Ovary (tissue), 7 donors: ENCODE measurements at regions not wholly inside any gene's neighbourhood (a gene's known extent, or its start where the extent isn't known, plus 50 kb on each side); places are given as distances from the start of the nearest gene placed in this dataset.

Source experiments
- DNase-seq, 5 donors: peaks; one replicate each; pipeline ENCODE4 v3.0.0-alpha.2; 2019 to 2020
- H3K27ac ChIP-seq, 2 donors: fragments of 200-600 bp; one replicate each; pipeline versions ENCODE4 v1.5.1 to v1.8.0; 2019 to 2022
- H3K27me3 ChIP-seq: fragments of 200-600 bp; one replicate; pipeline ENCODE4 v1.8.0; 2022
- H3K36me3 ChIP-seq: fragments of 200-600 bp; sonication (generic); one replicate; pipeline ENCODE4 v1.5.1; 2019
- H3K4me1 ChIP-seq: one replicate; pipeline ENCODE4 v1.8.1; 2013; ENCODE audit warnings: mild to moderate bottlenecking, moderate library complexity; ENCODE audit not compliant: insufficient read depth
- H3K4me3 ChIP-seq: fragments of 200-600 bp; sonication (generic); one replicate; pipeline ENCODE4 v1.5.1; 2017
- H3K9me3 ChIP-seq, 2 donors: fragments of 200-600 bp in 1 of 2; sonication (generic) in 1 of 2; one replicate each; pipeline versions ENCODE4 v1.5.1 to v1.8.1; 2013 to 2019; ENCODE audit warnings: mild to moderate bottlenecking in 1 of 2, moderate library complexity in 1 of 2
- CTCF ChIP-seq, 3 donors: fragments of 450-650 bp in 2 of 3; fragments of 200-600 bp in 1 of 3; IDR thresholded peaks; one replicate each; pipeline versions ENCODE4 v1.5.1 to v1.8.0; 2016 to 2022; ENCODE audit warnings: antibody characterized with exemption in 3 of 3, mild to moderate bottlenecking in 1 of 3
- EP300 ChIP-seq: sonication (generic); formaldehyde crosslinking; IDR thresholded peaks from one replicate; pipeline ENCODE4 v1.6.1; 2017; ENCODE audit warnings: antibody characterized with exemption
- POLR2A ChIP-seq: fragments of 450-650 bp; IDR thresholded peaks from one replicate; pipeline ENCODE4 v1.6.1; 2017; ENCODE audit warnings: antibody characterized with exemption, mild to moderate bottlenecking, moderate library complexity
- WGBS, 3 donors: extraction: QIAGEN DNeasy Blood & Tissue Kit in 1 of 3; methylation state at CpG; one replicate each; pipeline versions ENCODE4 v1.1.5 to v1.1.7; 2013 to 2017; 5-methylcytosine and 5-hydroxymethylcytosine counted together
- intact Hi-C, 4 donors: fragments of 100-400 bp; cut with DNase I; formaldehyde crosslinking; loops; one replicate each; pipeline versions ENCODE4 v1.11.0 to v1.15.1; 2022 to 2023
- donor health status: DM: no; HTN: no; CAD: no; lungs with moderate emphysema.
- donor health status: DM: no; HTN: no; CAD: no.
- donor health status: Bipolar disorder and iron deficiency.
- donor health status: DM: no; HTN: no; CAD: no.
- donor health status: DM: yes; HTN: yes; CAD: no.

- intact Hi-C loops: no loop called here
- DNase-seq: no peak
- Histone ChIP-seq H3K4me1 (no peaks in the 10 kb centered on the region), H3K36me3 (no peaks in the 10 kb centered on the region), H3K27me3 (no peaks in the 10 kb centered on the region), H3K4me3 (no peak overlapping the region), H3K9me3 (no peaks in the 10 kb centered on the region), H3K27ac (no peak overlapping the region)
- TF ChIP-seq CTCF (IDR thresholded peaks at IDR 0.05) (no peak), POLR2A (no peak), EP300 (no peak)
- WGBS, 3 donors: 87 to 92% (median 88%) methylated on average over 5 of the region's 5 CpGs
These were observed 226.2 kb upstream of the BCOR start for GRCh38 chrX:40323977-40324376.

DNA sequence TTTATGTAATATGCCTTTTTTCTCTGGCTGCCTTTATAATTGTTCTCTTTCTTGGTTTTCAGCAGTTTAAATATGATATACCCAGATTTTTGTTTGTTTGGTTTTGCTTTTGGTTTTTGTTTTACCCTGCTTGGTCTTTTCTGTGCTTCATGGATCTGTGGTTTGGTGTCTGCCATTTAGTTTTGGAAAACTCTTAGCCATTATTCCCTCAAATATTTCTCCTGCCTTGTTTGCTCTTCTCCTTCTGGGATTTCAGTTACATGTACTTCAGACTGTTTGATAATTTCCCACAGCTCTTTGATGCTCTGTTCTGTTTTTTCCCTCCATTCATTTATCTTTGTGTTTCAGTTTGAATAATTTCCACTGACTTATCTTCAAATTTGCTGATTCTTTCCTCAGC is 223.1 kb upstream of the BCOR start:
- Histone ChIP-seq H3K4me1 (no peaks in the 10 kb centered on the region), H3K9me3 (no peaks in the 10 kb centered on the region), H3K27me3 (no peaks in the 10 kb centered on the region), H3K27ac (no peak overlapping the region), H3K36me3 (no peaks in the 10 kb centered on the region), H3K4me3 (no peak overlapping the region)
- DNase-seq: no peak
- intact Hi-C loops: no loop called here
- TF ChIP-seq CTCF (IDR thresholded peaks at IDR 0.05) (no peak), POLR2A (no peak), EP300 (no peak)

GRCh38 chrX:40318801-40319200 is 221.0 kb upstream of the BCOR start:
- no peaks in the 10 kb centered on the region for H3K4me1 ChIP-seq
- no peak overlapping the region for H3K4me3 ChIP-seq
- intact Hi-C loops: no loop called here
- no peaks in the 10 kb centered on the region for H3K36me3 ChIP-seq
- WGBS, 3 donors: 68 to 80% (median 71%) methylated on average over 4 of the region's 4 CpGs
- no peak for TF ChIP-seq CTCF (IDR thresholded peaks at IDR 0.05)
- TF ChIP-seq EP300: no peak
- TF ChIP-seq POLR2A: no peak
- H3K27me3 ChIP-seq: no peaks in the 10 kb centered on the region
- DNase-seq: no peak
- no peaks in the 10 kb centered on the region for H3K9me3 ChIP-seq
- no peak overlapping the region for H3K27ac ChIP-seq

GRCh38 chrX:40318076-40318475 is 220.3 kb upstream of the BCOR start:
- Histone ChIP-seq H3K27me3 (no peaks in the 10 kb centered on the region), H3K4me3 (no peak overlapping the region), H3K9me3 (no peaks in the 10 kb centered on the region), H3K27ac (no peak overlapping the region), H3K36me3 (no peaks in the 10 kb centered on the region), H3K4me1 (no peaks in the 10 kb centered on the region)
- no peak for DNase-seq
- WGBS, 3 donors: 72 to 77% (median 76%) methylated on average over 6 of the region's 6 CpGs
- intact Hi-C loops: no loop called here
- TF ChIP-seq POLR2A (no peak), CTCF (IDR thresholded peaks at IDR 0.05) (no peak), EP300 (no peak)

- DNase-seq: no peak
- Histone ChIP-seq H3K4me3 (no peak overlapping the region), H3K27me3 (no peaks in the 10 kb centered on the region), H3K4me1 (no peaks in the 10 kb centered on the region), H3K9me3 (no peaks in the 10 kb centered on the region), H3K27ac (no peak overlapping the region), H3K36me3 (no peaks in the 10 kb centered on the region)
- intact Hi-C loops: no loop called here
- no peak for TF ChIP-seq POLR2A
- TF ChIP-seq EP300: no peak
- TF ChIP-seq CTCF (IDR thresholded peaks at IDR 0.05): no peak
- WGBS, 3 donors: 90 to 93% (median 90%) methylated on average over 5 of the region's 5 CpGs
These were observed 218.7 kb upstream of the BCOR start for GRCh38 chrX:40316502-40316901.
